ENCODE measurements at regions not wholly inside any gene's neighbourhood (a gene's known extent, or its start where the extent isn't known, plus 50 kb on each side); places are given as distances from the start of the nearest gene placed in this dataset.

- Histone ChIP-seq H3K56ac (ENCODE audit: insufficient read length, low read depth, low read length) (no peak overlapping the region), H3K23me2 (ENCODE audit: insufficient read length, low read depth, low read length, poor library complexity, severe bottlenecking) (no peaks in the 10 kb centered on the region), H4K5ac (ENCODE audit: insufficient read length, low read depth, low read length) (no peak overlapping the region), H2BK20ac (ENCODE audit: low read depth, low read length, poor library complexity, severe bottlenecking) (no peak overlapping the region), H2BK120ac (ENCODE audit: low read depth, low read length, poor library complexity, severe bottlenecking) (no peak overlapping the region), H3K4ac (ENCODE audit: low read depth, low read length) (no peak overlapping the region), H3K9ac (ENCODE audit: extremely low read depth, insufficient read length, low read length) (no peak overlapping the region), H3K9me3 (ENCODE audit: control insufficient read depth, low read depth, low read length) (no peaks in the 10 kb centered on the region), H3K18ac (ENCODE audit: insufficient read length, low read depth, low read length) (no peak overlapping the region), H2AK5ac (ENCODE audit: insufficient read length, low read length) (no peak overlapping the region), H3K79me1 (ENCODE audit: insufficient read depth, low read depth, low read length, poor library complexity, severe bottlenecking) (no peaks in the 10 kb centered on the region), H3K27ac (ENCODE audit: insufficient read length, low read depth, low read length) (no peak overlapping the region), H4K91ac (ENCODE audit: insufficient read length, low read depth, low read length) (no peak overlapping the region), H2AFZ (ENCODE audit: low read length) (no peak overlapping the region), H4K8ac (replicated peaks; ENCODE audit: insufficient read length, low read depth, low read length) (no peak overlapping the region), H3K14ac (ENCODE audit: insufficient read depth, low read length) (no peak overlapping the region), H3T11ph (ENCODE audit: low read length) (no peak overlapping the region), H4K20me1 (ENCODE audit: control insufficient read depth, insufficient read depth, insufficient read length) (no peaks in the 10 kb centered on the region), H3K4me2 (ENCODE audit: insufficient read depth, insufficient read length, low read length) (no peak overlapping the region), H2BK12ac (ENCODE audit: insufficient read length, low read depth, low read length) (no peak overlapping the region), H2BK5ac (ENCODE audit: insufficient read length, low read length) (no peak overlapping the region), H3K4me1 (ENCODE audit: insufficient read depth, low read length) (no peaks in the 10 kb centered on the region), H3K79me2 (ENCODE audit: insufficient read depth, low read length) (no peaks in the 10 kb centered on the region), H3K23ac (ENCODE audit: insufficient read length, low read depth, low read length) (no peak overlapping the region), H3K27me3 (ENCODE audit: insufficient read depth, low read length) (no peaks in the 10 kb centered on the region), H2BK15ac (ENCODE audit: low read depth, low read length) (no peak overlapping the region)
- no peaks in the 10 kb centered on the region for H3K27me3 Mint-ChIP-seq (ENCODE audit: low read depth)
- no peak for TF ChIP-seq CTCF (conservative IDR thresholded peaks at IDR 0.05)
- no peaks in the 10 kb centered on the region for H3K9me3 Mint-ChIP-seq
- H3K4me1 Mint-ChIP-seq, result no peaks in the 10 kb centered on the region
- no CpG with 5 or more reads among the region's 3 CpGs for WGBS (ENCODE audit: extremely low coverage, insufficient read length, low lambda C conversion rate)
- no peaks in the 10 kb centered on the region for H3K36me3 Mint-ChIP-seq (ENCODE audit: insufficient read depth in 1 of 3, low read depth in 3 of 3)
- no peak overlapping the region for H3K4me3 Mint-ChIP-seq
- no peak for DNase-seq
- no peak overlapping the region for H3K27ac Mint-ChIP-seq
Measured at GRCh38 chr4:18533262-18533775, 511.8 kb upstream of the LCORL start.
